HFF-Myc (cell line): ENCODE measurements at regions not wholly inside any gene's neighbourhood (a gene's known extent, or its start where the extent isn't known, plus 50 kb on each side); places are given as distances from the start of the nearest gene placed in this dataset.

Source experiments
- DNase-seq: peaks from one replicate; pipeline ENCODE4 v3.0.0-alpha.2; 2011; ENCODE audit warnings: low read depth; ENCODE audit errors: extremely low read depth
- H3K4me3 ChIP-seq: replicated peaks from 2 replicates; pipeline ENCODE4 v1.5.1; 2011; ENCODE audit warnings: low read depth, mild to moderate bottlenecking, control low read depth, low read length
- TF ChIP-seq, protein P1 (sequence below): IDR thresholded peaks from 2 replicates; pipeline ENCODE4 v1.5.1; 2012; ENCODE audit warnings: mild to moderate bottlenecking, low read depth, low read length, control low read depth; ENCODE audit errors: missing control alignments

DNA sequence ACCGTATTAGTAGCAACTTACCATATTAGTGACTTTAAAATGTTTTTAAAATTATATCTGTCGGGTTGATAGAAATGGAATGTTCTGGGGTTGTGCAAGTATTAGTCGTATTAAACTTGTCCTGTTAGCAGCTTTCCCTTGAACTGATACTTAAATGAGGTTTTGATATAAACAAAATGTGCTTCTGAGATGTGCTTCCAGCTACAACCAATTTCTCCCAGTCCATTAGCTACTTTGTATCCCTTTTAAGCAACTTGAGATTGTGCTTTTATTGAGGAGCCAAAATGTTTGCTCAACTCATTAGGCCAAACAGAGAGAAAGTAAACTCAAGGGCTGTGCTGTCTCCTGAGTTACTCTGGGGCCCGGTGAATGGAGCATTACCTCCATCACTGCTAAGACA lies 255.0 kb upstream of the RBFOX1 start:
- TF ChIP-seq, protein P1, sequence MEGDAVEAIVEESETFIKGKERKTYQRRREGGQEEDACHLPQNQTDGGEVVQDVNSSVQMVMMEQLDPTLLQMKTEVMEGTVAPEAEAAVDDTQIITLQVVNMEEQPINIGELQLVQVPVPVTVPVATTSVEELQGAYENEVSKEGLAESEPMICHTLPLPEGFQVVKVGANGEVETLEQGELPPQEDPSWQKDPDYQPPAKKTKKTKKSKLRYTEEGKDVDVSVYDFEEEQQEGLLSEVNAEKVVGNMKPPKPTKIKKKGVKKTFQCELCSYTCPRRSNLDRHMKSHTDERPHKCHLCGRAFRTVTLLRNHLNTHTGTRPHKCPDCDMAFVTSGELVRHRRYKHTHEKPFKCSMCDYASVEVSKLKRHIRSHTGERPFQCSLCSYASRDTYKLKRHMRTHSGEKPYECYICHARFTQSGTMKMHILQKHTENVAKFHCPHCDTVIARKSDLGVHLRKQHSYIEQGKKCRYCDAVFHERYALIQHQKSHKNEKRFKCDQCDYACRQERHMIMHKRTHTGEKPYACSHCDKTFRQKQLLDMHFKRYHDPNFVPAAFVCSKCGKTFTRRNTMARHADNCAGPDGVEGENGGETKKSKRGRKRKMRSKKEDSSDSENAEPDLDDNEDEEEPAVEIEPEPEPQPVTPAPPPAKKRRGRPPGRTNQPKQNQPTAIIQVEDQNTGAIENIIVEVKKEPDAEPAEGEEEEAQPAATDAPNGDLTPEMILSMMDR = no peak
- no peak for DNase-seq

DNA sequence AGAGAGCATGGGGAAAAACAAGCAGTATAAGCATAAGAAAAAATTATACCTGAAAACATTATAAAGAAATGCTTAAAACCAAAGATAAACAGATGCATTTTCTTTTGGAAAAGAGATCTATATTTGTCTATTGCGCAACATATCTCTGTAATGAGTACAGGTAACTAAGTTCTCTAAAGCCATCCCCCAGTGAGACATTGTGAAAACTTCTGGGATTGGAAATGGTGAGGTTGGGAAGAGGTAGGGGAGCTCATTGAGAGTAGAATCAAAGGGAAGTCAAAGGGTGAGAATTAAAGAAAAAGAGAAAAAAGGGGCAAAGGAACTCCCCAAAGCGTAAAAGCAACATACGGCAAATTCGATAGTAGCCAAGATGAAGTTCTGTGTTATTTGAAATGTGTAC lies 257.9 kb upstream of the RBFOX1 start:
- DNase-seq = no peak
- H3K4me3 ChIP-seq = no peak overlapping the region
- TF ChIP-seq, protein P1 = no peak

More for the DNA sequence above, 255.0 kb upstream of the RBFOX1 start:
- H3K4me3 ChIP-seq = no peak overlapping the region

DNA sequence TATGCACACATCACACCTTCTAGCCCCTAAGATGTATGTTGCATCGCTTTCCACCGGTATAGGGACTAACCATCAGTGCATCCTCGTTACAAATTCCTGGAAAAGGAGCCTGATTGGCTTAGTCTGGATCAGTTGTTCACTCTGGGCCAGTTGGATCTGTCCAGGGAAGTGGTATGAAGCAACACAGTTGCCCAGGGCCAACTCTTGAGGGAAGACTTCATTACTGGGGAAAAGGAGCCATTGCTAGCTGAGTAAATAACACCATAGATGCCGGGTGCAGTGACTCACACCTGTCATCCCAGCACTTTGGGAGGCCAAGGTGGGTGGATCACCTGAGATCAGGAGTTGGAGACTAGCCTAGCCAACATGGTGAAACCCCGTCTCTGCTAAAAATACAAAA lies 275.2 kb upstream of the RBFOX1 start:
- TF ChIP-seq, protein P1 = no peak
- H3K4me3 ChIP-seq = no peak overlapping the region
- DNase-seq = no peak

DNA sequence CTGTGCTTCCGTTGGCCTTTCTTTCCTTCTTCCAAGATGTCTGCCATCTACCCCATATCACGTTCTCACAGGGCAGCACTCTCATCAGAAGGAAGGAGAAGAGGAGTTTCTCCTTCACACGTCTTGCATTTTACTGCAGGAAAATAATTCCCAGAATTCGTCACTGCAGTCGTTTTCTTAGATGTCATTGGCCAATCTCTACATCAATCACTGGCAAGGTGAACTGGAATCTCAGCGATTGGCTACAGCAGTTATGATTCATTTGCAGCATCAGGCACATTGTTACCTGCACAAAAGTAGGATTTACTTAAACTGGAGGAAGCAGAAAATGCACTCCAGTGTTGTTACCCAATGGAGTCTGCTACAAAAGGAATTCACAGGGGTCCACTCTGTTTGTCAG lies 277.2 kb upstream of the RBFOX1 start:
- no peak for DNase-seq
- TF ChIP-seq, protein P1 = no peak
- no peak overlapping the region for H3K4me3 ChIP-seq

DNA sequence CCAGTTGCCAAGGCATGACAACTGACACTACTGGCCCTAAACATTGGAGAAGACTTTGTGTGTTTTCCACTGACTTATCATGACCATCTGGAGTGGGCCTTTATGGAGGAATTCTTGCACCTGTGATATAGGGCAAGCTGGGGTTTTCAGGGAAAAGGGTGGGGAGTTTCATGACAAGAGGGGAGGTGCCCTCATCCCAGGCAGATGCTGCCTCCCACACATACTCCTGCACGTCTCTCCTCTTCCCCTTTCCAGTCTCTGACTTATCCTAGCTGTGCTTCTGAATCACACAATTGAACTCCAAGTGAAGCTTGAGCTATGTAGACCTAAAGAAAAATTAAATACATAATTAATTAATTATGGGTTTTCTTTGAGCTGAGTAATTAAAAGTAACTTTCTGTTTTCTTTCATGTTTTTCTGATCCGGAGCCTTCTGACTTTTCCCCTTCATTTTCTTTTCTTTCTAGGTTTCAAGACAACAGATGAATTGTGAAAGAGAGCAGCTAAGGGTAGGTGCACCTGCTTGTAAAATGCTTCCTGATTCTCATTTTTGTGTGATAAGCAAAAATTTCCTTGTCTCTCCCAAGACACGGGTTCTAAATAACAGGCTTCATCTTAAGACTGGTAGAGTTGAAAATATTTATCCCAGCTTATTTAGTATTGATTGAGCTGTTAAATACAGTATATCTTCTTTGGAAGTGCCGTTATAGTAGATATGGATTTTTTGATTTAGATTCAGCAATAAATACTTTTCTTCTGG lies 280.9 kb upstream of the RBFOX1 start:
- no peak for DNase-seq
- no peak overlapping the region for H3K4me3 ChIP-seq
- TF ChIP-seq, protein P1 = no peak

DNA sequence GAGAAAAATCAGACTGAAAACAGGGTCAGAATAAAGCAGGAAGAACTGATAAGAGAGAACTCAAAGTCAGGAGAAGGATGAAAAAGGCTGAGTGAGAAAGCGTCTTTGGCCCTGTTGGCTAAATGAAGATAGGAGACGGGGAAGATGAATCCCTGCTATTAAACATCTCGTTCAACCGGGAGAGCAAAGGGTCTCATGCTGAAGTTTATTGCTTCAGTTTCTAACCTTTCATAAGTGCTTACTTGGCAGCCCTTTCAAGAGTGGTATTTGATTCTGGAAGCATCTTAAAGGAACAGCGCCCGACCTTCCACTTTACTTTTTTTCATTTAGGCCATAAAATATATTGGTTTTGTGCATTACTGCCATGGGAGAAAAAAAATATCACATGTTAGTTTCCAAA lies 288.3 kb upstream of the RBFOX1 start:
- DNase-seq = no peak
- TF ChIP-seq, protein P1 = no peak
- no peak overlapping the region for H3K4me3 ChIP-seq

DNA sequence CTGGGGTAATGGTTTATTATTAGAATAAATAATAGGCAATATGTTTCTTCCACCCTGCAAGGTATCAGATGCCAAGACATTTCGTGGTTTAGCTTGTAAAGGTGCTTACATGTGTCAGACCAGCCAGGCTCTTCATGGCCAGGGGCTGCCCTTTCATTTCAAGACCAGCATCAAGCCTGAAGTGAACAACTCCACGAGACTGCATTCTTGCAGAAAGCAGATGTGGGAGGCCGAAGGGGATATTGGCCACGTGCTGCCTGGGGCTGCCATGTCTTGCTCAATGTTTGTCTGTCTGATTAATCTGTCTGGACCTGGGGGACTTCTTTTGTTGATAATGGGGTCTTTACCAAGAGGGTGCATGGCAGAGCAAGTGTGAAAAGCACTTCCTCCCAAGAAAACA lies 294.2 kb upstream of the RBFOX1 start:
- no peak overlapping the region for H3K4me3 ChIP-seq
- TF ChIP-seq, protein P1 = no peak
- no peak for DNase-seq
